Tibial nerve (tissue), 4 donors: ENCODE measurements at regions not wholly inside any gene's neighbourhood (a gene's known extent, or its start where the extent isn't known, plus 50 kb on each side); places are given as distances from the start of the nearest gene placed in this dataset.
"Not testable (repeated sequence)": the region's sequence is repeated elsewhere in the genome, so short reads cannot be mapped to it uniquely, and the experiment has no call there.

Source experiments
- DNase-seq, 2 donors: peaks; one replicate each; pipeline ENCODE4 v3.0.0-alpha.2; 2019; ENCODE audit warnings: low spot score in 2 of 2
- H3K27ac ChIP-seq, 4 donors: fragments of 200-600 bp; sonication (generic) in 3 of 4; one replicate each; pipeline ENCODE4 v1.5.1; 2017 to 2019; ENCODE audit warnings: mild to moderate bottlenecking in 1 of 4
- H3K27me3 ChIP-seq, 2 donors: fragments of 200-600 bp; sonication (generic) in 1 of 2; one replicate each; pipeline versions ENCODE4 v1.5.1 to v1.6.0; 2017 to 2019
- H3K36me3 ChIP-seq, 3 donors: fragments of 200-600 bp; sonication (generic); one replicate each; pipeline ENCODE4 v1.5.1; 2018 to 2019
- H3K4me1 ChIP-seq, 4 donors: fragments of 200-600 bp; sonication (generic) in 3 of 4; one replicate each; pipeline ENCODE4 v1.5.1; 2017 to 2019
- H3K4me3 ChIP-seq, 4 donors: fragments of 200-600 bp; sonication (generic) in 3 of 4; one replicate each; pipeline ENCODE4 v1.5.1; 2017 to 2019; ENCODE audit warnings: mild to moderate bottlenecking in 1 of 4, moderate library complexity in 1 of 4
- H3K9me3 ChIP-seq, 4 donors: fragments of 200-600 bp; sonication (generic) in 3 of 4; one replicate each; pipeline ENCODE4 v1.5.1; 2017 to 2019
- CTCF ChIP-seq, 5 experiments: fragments of 200-600 bp in 3 of 5; fragments of 450-650 bp in 2 of 5; sonication (generic) in 3 of 5; IDR thresholded peaks; one replicate each; pipeline ENCODE4 v1.5.1; 2016 to 2019; ENCODE audit warnings: antibody characterized with exemption in 5 of 5, mild to moderate bottlenecking in 3 of 5, moderate library complexity in 2 of 5
- EP300 ChIP-seq, 2 donors: sonication (generic); formaldehyde crosslinking; IDR thresholded peaks; one replicate each; pipeline ENCODE4 v1.6.1; 2017; ENCODE audit warnings: antibody characterized with exemption in 2 of 2, mild to moderate bottlenecking in 1 of 2
- POLR2A ChIP-seq, 2 donors: fragments of 450-650 bp; IDR thresholded peaks; one replicate each; pipeline ENCODE4 v1.6.1; 2017; ENCODE audit warnings: antibody characterized with exemption in 2 of 2, mild to moderate bottlenecking in 2 of 2, moderate library complexity in 2 of 2
- WGBS, 2 donors: methylation state at CpG; one replicate each; pipeline ENCODE4 v1.1.5; 2018; 5-methylcytosine and 5-hydroxymethylcytosine counted together

DNA sequence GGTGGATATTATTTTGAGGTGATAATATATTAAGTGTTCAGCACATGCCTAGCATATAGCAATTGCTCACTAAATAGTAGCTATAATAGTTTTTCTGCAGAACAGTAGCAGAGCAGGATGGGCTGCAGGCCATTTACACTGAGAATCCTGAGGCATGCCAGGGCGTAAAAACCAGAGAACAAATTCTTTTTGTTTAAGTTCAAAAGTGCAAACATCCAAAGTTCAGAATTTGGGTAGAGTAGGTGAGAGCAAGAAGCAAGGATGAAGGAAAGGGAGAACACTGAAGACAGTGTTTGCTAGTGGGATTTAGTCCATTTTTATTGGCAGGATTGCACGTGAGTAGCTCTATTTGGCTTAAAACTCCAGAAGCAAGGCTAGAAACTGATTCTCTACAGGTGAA is 72.0 kb upstream of the RHOBTB1 start:
- H3K27ac ChIP-seq, result no peak overlapping the region
- 58 to 64% methylated on average over 2 of the region's 2 CpGs for WGBS, 2 donors
- no peaks in the 10 kb centered on the region for H3K4me1 ChIP-seq
- peaks cover 0 to 6% (median 0%) of the 10 kb centered on the region in 4 donors for H3K9me3 ChIP-seq
- no peaks in the 10 kb centered on the region for H3K27me3 ChIP-seq
- no peak overlapping the region for H3K4me3 ChIP-seq
- TF ChIP-seq EP300 (IDR thresholded peaks at IDR 0.05) (no peak), CTCF (IDR thresholded peaks at IDR 0.05) (no peak), POLR2A (IDR thresholded peaks at IDR 0.05) (no peak)
- no peaks in the 10 kb centered on the region for H3K36me3 ChIP-seq
- DNase-seq, result no peak

- H3K27me3 ChIP-seq, result no peaks in the 10 kb centered on the region
- WGBS, 2 donors, result 100% methylated on average over 1 of the region's 1 CpG
- H3K4me3 ChIP-seq, result no peak overlapping the region
- H3K4me1 ChIP-seq, result no peaks in the 10 kb centered on the region
- H3K27ac ChIP-seq, result no peak overlapping the region
- no peak for DNase-seq
- no peaks in the 10 kb centered on the region for H3K36me3 ChIP-seq
- TF ChIP-seq CTCF (IDR thresholded peaks at IDR 0.05), result no peak
- no peak for TF ChIP-seq POLR2A (IDR thresholded peaks at IDR 0.05)
- TF ChIP-seq EP300 (IDR thresholded peaks at IDR 0.05), result no peak
- no peaks in the 10 kb centered on the region for H3K9me3 ChIP-seq
These were observed 66.9 kb upstream of the RHOBTB1 start for GRCh38 chr10:61010863-61011262.

DNA sequence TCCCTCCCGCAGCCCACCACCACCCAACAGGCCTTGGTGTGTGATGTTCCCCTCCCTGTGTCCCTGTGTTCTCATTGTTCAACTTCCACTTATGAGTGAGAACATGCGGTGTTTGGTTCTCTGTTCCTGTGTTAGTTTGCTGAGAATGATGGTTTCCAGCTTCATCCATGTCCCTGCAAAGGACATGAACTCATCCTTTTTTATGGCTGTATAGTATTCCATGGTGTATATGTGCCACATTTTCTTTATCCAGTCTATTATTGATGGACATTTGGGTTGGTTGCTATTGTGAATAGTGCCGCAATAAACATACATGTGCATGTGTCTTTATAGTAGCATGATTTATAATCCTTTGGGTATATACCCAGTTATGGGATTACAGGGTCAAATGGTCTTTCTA is 59.1 kb upstream of the RHOBTB1 start:
- not testable (repeated sequence) for H3K36me3 ChIP-seq, H3K9me3 ChIP-seq, H3K4me1 ChIP-seq, H3K27ac ChIP-seq, H3K4me3 ChIP-seq, DNase-seq
- peaks cover 0 to 13% of the 10 kb centered on the region in 2 donors for H3K27me3 ChIP-seq
- WGBS, 2 donors, result 97% methylated on average over 3 of the region's 3 CpGs

GRCh38 chr10:61001731-61002122 is 57.7 kb upstream of the RHOBTB1 start:
- no peak overlapping the region for H3K27ac ChIP-seq
- no peaks in the 10 kb centered on the region for H3K4me1 ChIP-seq
- H3K36me3 ChIP-seq, result no peaks in the 10 kb centered on the region
- DNase-seq, result no peak
- H3K9me3 ChIP-seq, result peaks cover 0 to 8% (median 0%) of the 10 kb centered on the region in 4 donors
- H3K27me3 ChIP-seq, result peaks cover 0 to 13% of the 10 kb centered on the region in 2 donors
- TF ChIP-seq EP300 (IDR thresholded peaks at IDR 0.05) (no peak), POLR2A (IDR thresholded peaks at IDR 0.05) (no peak), CTCF (IDR thresholded peaks at IDR 0.05) (no peak)
- H3K4me3 ChIP-seq, result peak overlapping the region in 3 of 4 donors; percentile 20 to 46 (median 29)
- 46 to 48% methylated on average over 8 to 12 of the region's 18 CpGs for WGBS, 2 donors

- peak overlapping the region; percentile 20 to 46 (median 26) for H3K4me3 ChIP-seq
- H3K9me3 ChIP-seq, result peaks cover 0 to 8% (median 0%) of the 10 kb centered on the region in 4 donors
- no peak for DNase-seq
- no peaks in the 10 kb centered on the region for H3K4me1 ChIP-seq
- WGBS, 2 donors, result 7 to 26% methylated on average over 20 to 61 of the region's 78 CpGs
- H3K27me3 ChIP-seq, result peaks cover 0 to 13% of the 10 kb centered on the region in 2 donors
- H3K27ac ChIP-seq, result no peak overlapping the region
- no peaks in the 10 kb centered on the region for H3K36me3 ChIP-seq
- TF ChIP-seq POLR2A (IDR thresholded peaks at IDR 0.05) (no peak), CTCF (IDR thresholded peaks at IDR 0.05) (no peak), EP300 (IDR thresholded peaks at IDR 0.05) (no peak)
These were observed 57.1 kb upstream of the RHOBTB1 start for GRCh38 chr10:61000769-61001730.
